Aorta (tissue), 5 donors: ENCODE measurements at regions not wholly inside any gene's neighbourhood (a gene's known extent, or its start where the extent isn't known, plus 50 kb on each side); places are given as distances from the start of the nearest gene placed in this dataset.
"Not testable (repeated sequence)": the region's sequence is repeated elsewhere in the genome, so short reads cannot be mapped to it uniquely, and the experiment has no call there.

Source experiments
- ATAC-seq: fragments of 200-7000 bp; cut with Tn5 transposase; one replicate; pipeline ENCODE4 v1.9.1; 2022; ENCODE audit warnings: moderate library complexity; ENCODE audit not compliant: low FRiP score
- DNase-seq, 2 donors: peaks; one replicate each; pipeline ENCODE4 v3.0.0-alpha.2; 2020
- H3K27ac ChIP-seq, 2 donors: one replicate each; pipeline ENCODE4 v1.5.1; 2013; ENCODE audit warnings: low read length in 2 of 2, mild to moderate bottlenecking in 2 of 2, moderate library complexity in 2 of 2, control low read depth in 1 of 2, inconsistent platforms in 1 of 2, low read depth in 1 of 2
- H3K27me3 ChIP-seq, 2 donors: one replicate each; pipeline ENCODE4 v1.6.1; 2013; ENCODE audit warnings: control low read depth in 1 of 2, low read length in 1 of 2, mild to moderate bottlenecking in 1 of 2, moderate library complexity in 1 of 2; ENCODE audit not compliant: insufficient read depth in 2 of 2, control insufficient read depth in 1 of 2
- H3K36me3 ChIP-seq, 2 donors: one replicate each; pipeline ENCODE4 v1.6.1; 2013; ENCODE audit warnings: control low read depth in 1 of 2, low read length in 1 of 2, mild to moderate bottlenecking in 1 of 2; ENCODE audit not compliant: insufficient read depth in 2 of 2, control insufficient read depth in 1 of 2
- H3K4me1 ChIP-seq, 2 donors: one replicate each; pipeline ENCODE4 v1.6.1; 2013; ENCODE audit warnings: low read length in 2 of 2, control low read depth in 1 of 2, mild to moderate bottlenecking in 1 of 2, moderate library complexity in 1 of 2; ENCODE audit not compliant: insufficient read depth in 2 of 2, control insufficient read depth in 1 of 2
- H3K4me3 ChIP-seq, 2 donors: one replicate each; pipeline ENCODE4 v1.5.1; 2013; ENCODE audit warnings: low read length in 2 of 2, control low read depth in 1 of 2, mild to moderate bottlenecking in 1 of 2
- H3K9me3 ChIP-seq: one replicate; pipeline ENCODE4 v1.6.1; 2013; ENCODE audit warnings: mild to moderate bottlenecking, low read length; ENCODE audit not compliant: control insufficient read depth
- WGBS, 2 donors: extraction: QIAGEN DNeasy Blood & Tissue Kit; methylation state at CpG; one replicate each; pipeline ENCODE4 v1.1.7; 2013; 5-methylcytosine and 5-hydroxymethylcytosine counted together
- intact Hi-C, 2 donors: fragments of 100-400 bp; cut with DNase I; formaldehyde crosslinking; loops; one replicate each; pipeline versions ENCODE4 v1.14.2 to v1.15.0; 2022
- donor health status: healthy with polysubstance abuse.
- donor health status: Bipolar disorder and iron deficiency.
- donor health status: DM: no; HTN: no; CAD: no.
- donor health status: DM: no; HTN: no; CAD: no.
- donor health status: DM: yes; HTN: yes; CAD: no.

DNA sequence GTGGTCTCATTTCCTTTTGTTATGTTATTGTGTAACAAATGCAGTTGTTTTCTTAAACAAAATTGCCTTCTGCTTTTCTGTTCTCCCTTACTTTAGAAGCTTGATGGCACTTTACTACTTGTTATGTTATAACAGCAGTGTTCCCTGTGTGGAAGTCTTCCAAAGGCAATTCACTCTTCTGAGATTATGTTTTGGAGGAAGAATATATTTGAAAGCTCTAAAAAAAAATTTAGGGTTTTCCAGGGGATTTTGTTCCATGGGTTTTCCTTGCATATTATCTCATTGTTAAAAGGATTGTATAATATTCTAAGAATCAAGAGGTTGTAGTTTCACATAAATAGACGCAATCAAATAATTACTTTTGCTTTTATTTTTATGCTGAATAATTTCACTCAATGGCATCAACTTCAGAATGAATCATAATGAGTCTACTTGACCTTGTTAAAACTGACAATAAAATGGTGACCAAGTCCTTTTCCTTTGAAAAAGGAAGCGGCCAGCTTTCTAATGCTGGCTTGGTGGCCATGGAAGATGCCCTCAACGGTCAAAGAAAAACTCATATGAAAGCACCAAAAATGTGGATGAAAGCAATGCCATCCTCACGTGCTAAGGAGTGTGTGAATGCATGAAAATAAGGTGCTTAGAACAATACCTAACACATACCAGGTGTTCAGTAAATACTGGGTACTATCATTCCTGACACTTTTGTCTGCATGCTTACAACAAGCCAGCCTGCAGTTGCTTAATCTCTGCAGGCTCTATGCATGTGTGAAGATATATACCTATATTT is 92.4 kb upstream of the KLF6 start:
- Histone ChIP-seq H3K4me1 (peaks cover 0 to 3% of the 10 kb centered on the region in 2 donors), H3K36me3 (no peaks in the 10 kb centered on the region), H3K27me3 (no peaks in the 10 kb centered on the region), H3K4me3 (no peak overlapping the region), H3K9me3 (no peaks in the 10 kb centered on the region), H3K27ac (no peak overlapping the region)
- no peak for DNase-seq
- intact Hi-C loops = no loop called here
- 80 to 86% methylated on average over 4 of the region's 4 CpGs for WGBS, 2 donors
- no peak for ATAC-seq

GRCh38 chr10:3876350-3876962 is 91.4 kb upstream of the KLF6 start:
- WGBS, 2 donors = 62 to 64% methylated on average over 8 of the region's 8 CpGs
- intact Hi-C loops = no loop called here

GRCh38 chr10:3875842-3876235 is 90.8 kb upstream of the KLF6 start:
- DNase-seq = no peak
- H3K36me3 ChIP-seq = no peaks in the 10 kb centered on the region
- no peak overlapping the region for H3K27ac ChIP-seq
- H3K9me3 ChIP-seq = no peaks in the 10 kb centered on the region
- peaks cover 0 to 1% of the 10 kb centered on the region in 2 donors for H3K27me3 ChIP-seq
- peaks cover 0 to 3% of the 10 kb centered on the region in 2 donors for H3K4me1 ChIP-seq
- no peak for ATAC-seq
- WGBS, 2 donors = 96% methylated on average over 3 of the region's 3 CpGs
- intact Hi-C loops = no loop called here
- H3K4me3 ChIP-seq = no peak overlapping the region

More at GRCh38 chr10:3876350-3876962, 91.4 kb upstream of the KLF6 start:
- DNase-seq = no peak
- no peak for ATAC-seq
- H3K4me1 ChIP-seq = peaks cover 0 to 3% of the 10 kb centered on the region in 2 donors
- H3K27ac ChIP-seq = no peak overlapping the region
- H3K4me3 ChIP-seq = no peak overlapping the region
- H3K36me3 ChIP-seq = no peaks in the 10 kb centered on the region
- H3K9me3 ChIP-seq = no peaks in the 10 kb centered on the region
- H3K27me3 ChIP-seq = peaks cover 0 to under 1% of the 10 kb centered on the region in 2 donors

- Histone ChIP-seq H3K27me3 (peaks cover 0 to 1% of the 10 kb centered on the region in 2 donors), H3K4me1 (peaks cover 0 to 3% of the 10 kb centered on the region in 2 donors), H3K36me3 (no peaks in the 10 kb centered on the region), H3K4me3 (no peak overlapping the region), H3K27ac (no peak overlapping the region), H3K9me3 (no peaks in the 10 kb centered on the region)
- 84 to 85% methylated on average over 6 of the region's 6 CpGs for WGBS, 2 donors
- intact Hi-C loops = no loop called here
- no peak for DNase-seq
- ATAC-seq = no peak
These were observed 90.2 kb upstream of the KLF6 start for GRCh38 chr10:3874990-3875841.

GRCh38 chr10:3874610-3874989 is 89.6 kb upstream of the KLF6 start:
- H3K9me3 ChIP-seq, H3K36me3 ChIP-seq, intact Hi-C loops, DNase-seq, H3K27ac ChIP-seq, H3K4me3 ChIP-seq, ATAC-seq, H3K27me3 ChIP-seq, H3K4me1 ChIP-seq: not testable (repeated sequence)
- WGBS, 2 donors = 84 to 92% methylated on average over 4 of the region's 4 CpGs

DNA sequence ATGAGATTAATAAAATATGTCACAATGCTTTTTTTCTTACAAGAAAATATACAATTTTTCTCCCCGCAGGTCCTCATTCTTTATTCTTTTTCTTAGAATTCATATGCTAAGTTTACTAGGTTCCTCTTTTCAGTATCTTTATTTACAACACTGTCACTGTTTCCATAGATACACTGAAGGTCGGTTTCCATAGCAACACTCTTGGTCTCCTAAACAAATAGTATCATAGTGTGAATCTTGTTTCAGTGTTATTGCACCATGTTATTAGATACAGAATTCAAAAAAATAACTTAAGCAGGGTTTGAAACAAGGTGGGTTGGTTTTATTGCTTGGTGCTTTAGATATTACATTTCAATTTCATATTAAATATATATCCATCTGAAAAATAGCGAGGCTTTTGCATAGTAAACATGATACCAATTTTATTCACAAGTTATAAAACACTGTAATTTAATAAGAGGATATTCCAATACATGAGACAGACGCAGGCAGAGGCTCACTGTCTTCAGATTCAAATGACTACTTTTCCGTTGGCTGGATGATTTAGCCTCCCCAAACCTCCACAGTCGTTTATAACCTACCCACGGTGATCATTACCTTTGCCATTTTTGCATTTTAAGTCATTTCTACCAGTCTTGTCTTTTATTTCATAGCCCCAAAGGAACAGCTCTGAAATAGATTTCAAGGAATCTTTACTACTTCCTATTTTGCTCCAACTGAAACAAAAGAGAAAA is 88.9 kb upstream of the KLF6 start:
- H3K9me3 ChIP-seq = no peaks in the 10 kb centered on the region
- DNase-seq (no peak), ATAC-seq (peak; percentile 77)
- H3K27me3 ChIP-seq = peaks cover 0 to 1% of the 10 kb centered on the region in 2 donors
- no peak overlapping the region for H3K4me3 ChIP-seq
- no peaks in the 10 kb centered on the region for H3K36me3 ChIP-seq
- 58 to 66% methylated on average over 7 of the region's 7 CpGs for WGBS, 2 donors
- H3K4me1 ChIP-seq = peaks cover 0 to 3% of the 10 kb centered on the region in 2 donors
- no peak overlapping the region for H3K27ac ChIP-seq
- intact Hi-C loops = no loop called here

DNA sequence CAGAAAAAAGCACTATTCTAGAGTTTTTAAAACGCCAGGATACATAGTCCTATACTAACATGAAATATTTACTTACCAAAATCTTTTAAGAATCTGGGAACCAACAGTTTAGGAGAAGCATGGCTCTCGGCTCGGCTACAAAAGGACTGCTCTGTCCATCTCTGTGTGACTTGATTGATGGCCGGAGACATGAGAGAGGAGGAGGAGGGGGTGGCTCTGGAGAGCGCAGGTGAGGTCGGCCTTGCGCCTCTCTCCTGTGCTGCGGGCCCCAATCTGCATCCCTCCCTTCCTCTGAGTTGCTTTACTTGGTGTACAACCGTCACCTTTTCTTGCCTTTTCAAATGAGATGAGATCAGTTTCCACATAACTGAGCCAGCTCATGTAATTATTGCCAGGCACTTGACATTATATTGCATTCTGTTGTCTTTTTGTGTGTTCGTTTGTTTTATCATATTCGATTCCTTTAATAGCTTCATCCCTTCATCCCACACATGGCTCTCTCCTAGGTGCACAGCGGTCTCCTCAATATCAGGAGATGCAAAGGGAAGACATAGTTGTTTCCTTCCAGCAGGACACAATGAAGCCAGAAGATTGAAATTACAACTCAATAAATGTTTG is 87.8 kb upstream of the KLF6 start:
- Histone ChIP-seq H3K36me3 (no peaks in the 10 kb centered on the region), H3K4me3 (no peak overlapping the region), H3K27ac (no peak overlapping the region), H3K27me3 (peaks cover 0 to 1% of the 10 kb centered on the region in 2 donors), H3K9me3 (no peaks in the 10 kb centered on the region), H3K4me1 (peaks cover 0 to 3% of the 10 kb centered on the region in 2 donors)
- intact Hi-C loops = no loop called here
- no peak for DNase-seq
- no peak for ATAC-seq
- 73 to 79% methylated on average over 12 of the region's 12 CpGs for WGBS, 2 donors

DNA sequence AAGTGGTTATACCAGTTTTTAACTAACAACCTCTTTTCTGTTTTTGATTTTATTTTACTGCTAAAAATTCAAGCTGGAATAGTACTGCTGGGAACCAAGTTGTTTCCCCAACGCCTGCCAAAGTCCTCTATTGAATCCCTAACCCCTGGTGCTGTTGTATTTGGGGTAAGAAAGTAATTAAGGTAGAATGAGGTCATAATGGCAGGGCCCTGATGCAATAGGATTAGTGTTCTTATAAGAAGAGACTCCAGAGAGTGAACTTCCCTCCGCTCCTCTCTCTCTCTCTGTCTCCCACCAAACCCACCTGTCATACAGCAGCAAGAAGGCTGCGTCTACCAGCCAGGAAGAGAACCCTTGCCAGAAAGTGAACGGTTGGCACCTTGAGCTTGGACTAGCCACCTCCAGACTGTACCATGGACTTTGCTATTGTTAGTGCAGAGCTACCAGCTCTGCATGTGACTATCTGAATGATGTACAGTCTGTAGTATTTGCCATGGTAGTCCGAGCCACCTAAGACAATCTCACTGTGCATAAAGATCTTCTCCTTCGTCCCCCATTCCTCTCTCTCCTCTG is 86.5 kb upstream of the KLF6 start:
- Histone ChIP-seq H3K27ac (no peak overlapping the region), H3K4me1 (peaks cover 0 to 3% of the 10 kb centered on the region in 2 donors), H3K27me3 (peaks cover 0 to 1% of the 10 kb centered on the region in 2 donors), H3K36me3 (no peaks in the 10 kb centered on the region), H3K9me3 (no peaks in the 10 kb centered on the region), H3K4me3 (no peak overlapping the region)
- intact Hi-C loops = no loop called here
- ATAC-seq (no peak), DNase-seq (no peak)
- WGBS, 2 donors = 86 to 91% methylated on average over 6 of the region's 6 CpGs
